ENCODE measurements at regions not wholly inside any gene's neighbourhood (a gene's known extent, or its start where the extent isn't known, plus 50 kb on each side); places are given as distances from the start of the nearest gene placed in this dataset.

- WGBS, 2 donors: 95% methylated on average over 1 of the region's 1 CpG
- Histone ChIP-seq H3K4me1 (no peaks in the 10 kb centered on the region), H3K9me3 (no peaks in the 10 kb centered on the region), H3K27ac (no peak overlapping the region), H3K36me3 (no peaks in the 10 kb centered on the region), H3K27me3 (no peaks in the 10 kb centered on the region), H3K4me3 (no peak overlapping the region)
- TF ChIP-seq CTCF (IDR thresholded peaks at IDR 0.05): no peak
- intact Hi-C loops (cut with DNase I): no loop called here
- ATAC-seq: no peak
- DNase-seq: no peak
These were observed 410.6 kb downstream of the HNRNPD start for GRCh38 chr4:81963015-81963762.

- WGBS, 2 donors: 17 to 18% methylated on average over 4 of the region's 4 CpGs
- Histone ChIP-seq H3K4me3 (no peak overlapping the region), H3K4me1 (no peaks in the 10 kb centered on the region), H3K9me3 (no peaks in the 10 kb centered on the region), H3K27ac (no peak overlapping the region), H3K27me3 (peaks cover 0 to 1% (median 0%) of the 10 kb centered on the region in 7 donors), H3K36me3 (no peaks in the 10 kb centered on the region)
- intact Hi-C loops (cut with DNase I): no loop called here
- TF ChIP-seq CTCF (IDR thresholded peaks at IDR 0.05): no peak
- ATAC-seq (no peak), DNase-seq (no peak)
These were observed 412.8 kb downstream of the HNRNPD start for GRCh38 chr4:81960961-81961360.

GRCh38 chr4:81954271-81954670 lies 419.5 kb downstream of the HNRNPD start:
- Histone ChIP-seq H3K4me3 (no peak overlapping the region), H3K4me1 (no peaks in the 10 kb centered on the region), H3K27me3 (peaks cover 0 to 6% (median 0%) of the 10 kb centered on the region in 7 donors), H3K9me3 (no peaks in the 10 kb centered on the region), H3K36me3 (no peaks in the 10 kb centered on the region), H3K27ac (no peak overlapping the region)
- 47 to 50% methylated on average over 3 of the region's 3 CpGs for WGBS, 2 donors
- ATAC-seq (no peak), DNase-seq (no peak)
- intact Hi-C loops (cut with DNase I): no loop called here
- TF ChIP-seq CTCF (IDR thresholded peaks at IDR 0.05): no peak

GRCh38 chr4:81951891-81952455 lies 421.8 kb downstream of the HNRNPD start:
- intact Hi-C loops (cut with DNase I): no loop called here
- H3K4me3 ChIP-seq: no peak overlapping the region
- no peaks in the 10 kb centered on the region for H3K9me3 ChIP-seq
- H3K27ac ChIP-seq: no peak overlapping the region
- peaks cover 0 to 6% (median 0%) of the 10 kb centered on the region in 7 donors for H3K27me3 ChIP-seq
- ATAC-seq (no peak), DNase-seq (no peak)
- TF ChIP-seq CTCF (IDR thresholded peaks at IDR 0.05): no peak
- H3K4me1 ChIP-seq: no peaks in the 10 kb centered on the region
- 94 to 98% methylated on average over 3 of the region's 3 CpGs for WGBS, 2 donors
- no peaks in the 10 kb centered on the region for H3K36me3 ChIP-seq

Data from heart right ventricle (tissue), 16 donors.